ENCODE measurements at regions not wholly inside any gene's neighbourhood (a gene's known extent, or its start where the extent isn't known, plus 50 kb on each side); places are given as distances from the start of the nearest gene placed in this dataset.

DNA sequence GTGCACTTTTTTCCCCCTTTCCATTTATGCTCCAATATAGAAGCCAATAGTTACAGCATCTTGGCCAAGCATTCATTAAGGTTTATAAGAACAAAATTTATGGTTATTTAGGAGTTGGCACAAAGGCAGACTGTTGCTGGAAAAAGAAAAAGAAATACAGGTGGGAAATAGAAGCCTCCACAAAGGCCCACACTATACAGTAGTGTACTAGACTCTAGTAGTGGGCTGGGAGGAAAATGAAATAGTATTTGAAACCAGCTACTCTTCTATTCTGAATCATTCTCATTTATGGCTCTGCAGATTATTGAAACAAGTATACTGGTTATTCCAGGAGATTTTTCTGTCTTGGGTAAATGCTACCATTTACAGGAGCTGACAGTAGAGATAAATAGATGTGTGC lies 80.9 kb upstream of the CDK6 start:
- no peak for DNase-seq (ENCODE audit: low read depth)
- TF ChIP-seq, protein P1, sequence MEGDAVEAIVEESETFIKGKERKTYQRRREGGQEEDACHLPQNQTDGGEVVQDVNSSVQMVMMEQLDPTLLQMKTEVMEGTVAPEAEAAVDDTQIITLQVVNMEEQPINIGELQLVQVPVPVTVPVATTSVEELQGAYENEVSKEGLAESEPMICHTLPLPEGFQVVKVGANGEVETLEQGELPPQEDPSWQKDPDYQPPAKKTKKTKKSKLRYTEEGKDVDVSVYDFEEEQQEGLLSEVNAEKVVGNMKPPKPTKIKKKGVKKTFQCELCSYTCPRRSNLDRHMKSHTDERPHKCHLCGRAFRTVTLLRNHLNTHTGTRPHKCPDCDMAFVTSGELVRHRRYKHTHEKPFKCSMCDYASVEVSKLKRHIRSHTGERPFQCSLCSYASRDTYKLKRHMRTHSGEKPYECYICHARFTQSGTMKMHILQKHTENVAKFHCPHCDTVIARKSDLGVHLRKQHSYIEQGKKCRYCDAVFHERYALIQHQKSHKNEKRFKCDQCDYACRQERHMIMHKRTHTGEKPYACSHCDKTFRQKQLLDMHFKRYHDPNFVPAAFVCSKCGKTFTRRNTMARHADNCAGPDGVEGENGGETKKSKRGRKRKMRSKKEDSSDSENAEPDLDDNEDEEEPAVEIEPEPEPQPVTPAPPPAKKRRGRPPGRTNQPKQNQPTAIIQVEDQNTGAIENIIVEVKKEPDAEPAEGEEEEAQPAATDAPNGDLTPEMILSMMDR (IDR thresholded peaks at IDR 0.05; ENCODE audit: low read depth, low read length, missing control alignments): no peak
- in situ Hi-C loops (cut with HindIII; ENCODE audit: low sequenced_read_pairs): no loop called here
- H3K4me3 ChIP-seq (ENCODE audit: low read depth, low read length): no peak overlapping the region

DNA sequence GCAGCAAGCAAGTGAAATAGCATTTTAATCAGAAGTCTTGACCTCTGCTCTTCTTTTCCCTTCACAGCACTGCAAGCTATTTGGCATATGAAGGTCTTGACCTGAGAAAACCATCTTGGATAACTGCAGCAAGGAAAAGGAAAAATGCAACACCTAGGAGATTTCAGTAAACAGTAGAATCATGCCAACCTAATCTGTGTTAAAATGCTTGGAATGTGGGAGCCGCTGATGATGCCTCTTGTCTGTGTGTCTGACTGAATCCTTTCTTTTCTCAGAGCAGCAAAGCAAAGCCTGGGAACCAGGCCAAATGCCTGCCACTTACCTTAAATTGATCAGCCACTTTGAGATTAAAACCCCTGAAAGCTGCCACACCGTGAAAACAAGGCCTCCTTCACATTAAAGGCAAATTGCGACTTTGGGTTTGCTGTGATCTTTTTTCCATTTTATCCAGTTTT lies 80.4 kb upstream of the CDK6 start:
- peak; percentile 60 for DNase-seq (ENCODE audit: low read depth)
- in situ Hi-C loops (cut with HindIII; ENCODE audit: low sequenced_read_pairs): no loop called here
- no peak overlapping the region for H3K4me3 ChIP-seq (ENCODE audit: low read depth, low read length)
- TF ChIP-seq, protein P1 (IDR thresholded peaks at IDR 0.05; ENCODE audit: low read depth, low read length, missing control alignments): no peak

DNA sequence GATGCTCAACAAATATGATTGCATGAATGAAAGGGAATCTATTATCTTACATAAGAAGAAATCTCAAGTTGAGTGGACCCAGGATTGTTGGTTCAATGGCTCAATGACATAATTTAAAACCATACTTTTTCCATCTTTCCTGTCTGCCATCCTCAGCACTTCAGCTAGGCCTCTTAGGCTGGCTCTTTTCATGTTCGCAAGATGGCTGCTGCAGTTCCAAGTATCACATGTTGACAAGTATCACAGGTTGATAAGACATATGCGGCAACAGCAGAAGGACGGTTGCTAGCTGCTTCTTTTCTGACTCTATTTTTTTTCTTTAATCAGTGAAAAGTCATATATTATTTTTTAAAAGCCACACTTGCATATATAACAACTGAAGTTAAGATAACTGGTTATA lies 79.0 kb upstream of the CDK6 start:
- in situ Hi-C loops (cut with HindIII; ENCODE audit: low sequenced_read_pairs): no loop called here
- no peak for DNase-seq (ENCODE audit: low read depth)

DNA sequence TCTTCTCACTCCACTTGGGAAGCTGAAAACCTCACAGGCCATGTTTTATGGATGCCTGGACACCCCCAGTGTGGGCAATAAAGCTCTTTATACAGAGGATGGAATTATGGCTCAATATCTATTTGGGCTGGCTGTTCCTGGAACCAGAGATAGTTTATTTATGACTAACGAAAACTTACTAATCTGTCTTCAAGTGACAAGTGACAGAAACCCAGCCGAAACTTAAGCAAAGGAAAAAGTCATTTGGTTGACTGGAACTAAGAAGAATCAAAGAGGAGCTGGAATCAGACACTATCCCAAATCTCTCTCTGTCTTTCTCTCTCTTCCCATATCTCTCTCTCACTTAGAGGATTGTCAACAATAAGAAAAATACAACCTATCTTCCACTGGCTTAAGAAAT lies 78.3 kb upstream of the CDK6 start:
- TF ChIP-seq, protein P1 (IDR thresholded peaks at IDR 0.05; ENCODE audit: low read depth, low read length, missing control alignments): no peak
- in situ Hi-C loops (cut with HindIII; ENCODE audit: low sequenced_read_pairs): no loop called here
- no peak for DNase-seq (ENCODE audit: low read depth)
- no peak overlapping the region for H3K4me3 ChIP-seq (ENCODE audit: low read depth, low read length)

More for the DNA sequence above, 79.0 kb upstream of the CDK6 start:
- H3K4me3 ChIP-seq (ENCODE audit: low read depth, low read length): no peak overlapping the region
- TF ChIP-seq, protein P1 (IDR thresholded peaks at IDR 0.05; ENCODE audit: low read depth, low read length, missing control alignments): no peak

DNA sequence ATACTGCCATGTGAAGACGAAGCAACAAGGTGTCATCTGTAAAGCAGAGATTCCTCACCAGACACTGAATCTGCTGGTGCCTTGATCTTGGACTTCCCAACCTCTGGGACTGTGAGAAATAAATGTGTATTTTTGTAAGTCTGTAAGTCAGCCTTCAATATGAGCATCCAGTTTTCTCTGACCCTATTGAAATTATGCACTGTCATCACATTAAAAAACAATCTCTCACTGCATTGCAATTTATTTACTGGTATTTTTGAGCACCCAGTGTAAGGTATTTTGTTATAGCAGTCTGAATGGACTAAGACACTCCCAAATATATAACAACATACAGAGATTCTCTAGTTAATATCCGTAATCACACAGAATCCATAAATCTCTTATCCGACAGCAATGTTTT lies 77.5 kb upstream of the CDK6 start:
- no peak overlapping the region for H3K4me3 ChIP-seq (ENCODE audit: low read depth, low read length)
- TF ChIP-seq, protein P1 (IDR thresholded peaks at IDR 0.05; ENCODE audit: low read depth, low read length, missing control alignments): no peak
- DNase-seq (ENCODE audit: low read depth): no peak
- in situ Hi-C loops (cut with HindIII; ENCODE audit: low sequenced_read_pairs): no loop called here

DNA sequence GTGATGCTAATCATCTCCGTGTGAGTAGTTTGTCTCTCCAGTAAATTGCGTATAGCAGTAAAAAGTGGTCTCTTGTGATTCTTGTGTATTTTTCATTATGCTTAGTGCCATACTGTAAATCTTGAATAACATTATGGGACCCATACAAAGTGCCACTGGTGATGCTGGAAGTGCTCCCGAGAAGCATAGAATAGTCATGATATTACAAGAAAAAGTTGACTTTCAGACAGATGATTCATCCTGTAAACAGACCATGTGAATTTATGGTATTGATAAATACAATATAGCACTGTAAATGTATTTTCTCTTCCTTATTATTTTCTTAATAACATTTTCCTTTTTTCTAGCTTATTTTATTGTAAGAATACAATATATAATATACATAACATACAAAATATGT lies 74.6 kb upstream of the CDK6 start:
- TF ChIP-seq, protein P1 (IDR thresholded peaks at IDR 0.05; ENCODE audit: low read depth, low read length, missing control alignments): no peak
- in situ Hi-C loops (cut with HindIII; ENCODE audit: low sequenced_read_pairs): no loop called here
- no peak for DNase-seq (ENCODE audit: low read depth)
- no peak overlapping the region for H3K4me3 ChIP-seq (ENCODE audit: low read depth, low read length)
